ENCODE measurements at regions not wholly inside any gene's neighbourhood (a gene's known extent, or its start where the extent isn't known, plus 50 kb on each side); places are given as distances from the start of the nearest gene placed in this dataset.

- Histone ChIP-seq H3K9me3 (ENCODE audit: control insufficient read depth, insufficient read depth, low read depth, low read length) (no peaks in the 10 kb centered on the region), H3K27ac (ENCODE audit: low read length) (no peak overlapping the region), H3K4me1 (ENCODE audit: control insufficient read depth, insufficient read depth, low read length) (no peaks in the 10 kb centered on the region), H3K36me3 (ENCODE audit: control insufficient read depth, insufficient read depth, low read length) (no peaks in the 10 kb centered on the region), H3K27me3 (ENCODE audit: control insufficient read depth, insufficient read depth, low read length) (no peaks in the 10 kb centered on the region), H3K4me3 (ENCODE audit: low read depth in 2 of 2, low read length in 2 of 2) (no peak overlapping the region)
- POLR2A ChIA-PET: no interaction called here
- no peak for DNase-seq (ENCODE audit: low read depth, low spot score)
- in situ Hi-C loops (cut with HindIII; ENCODE audit: low pct_unique_long_range_greater_than_20kb, low sequenced_read_pairs): no loop called here
- CTCF ChIA-PET: no interaction called here
- intact Hi-C loops (cut with micrococcal nuclease; ENCODE audit: unreplicated experiment): no loop called here
- no peak for TF ChIP-seq SIN3A (IDR thresholded peaks at IDR 0.05; ENCODE audit: borderline replicate concordance, insufficient read depth, low read depth, low read length)
- TF ChIP-seq REST (IDR thresholded peaks at IDR 0.05; ENCODE audit: insufficient read depth in 1 of 2, low read depth in 2 of 2, low read length in 1 of 2): no peak
- no peak for TF ChIP-seq POLR2AphosphoS5 (IDR thresholded peaks at IDR 0.05; ENCODE audit: low read depth, low read length)
- BruUV-seq (replicated peaks): no TSS peak
- ATAC-seq: no peak
Observed at GRCh38 chr15:36469311-36469966, 110.0 kb upstream of the CDIN1 start.

GRCh38 chr15:36472672-36473071, 106.8 kb upstream of the CDIN1 start:
- BruUV-seq (replicated peaks): no TSS peak
- TF ChIP-seq SIN3A (IDR thresholded peaks at IDR 0.05; ENCODE audit: borderline replicate concordance, insufficient read depth, low read depth, low read length) (no peak), TCF7L2 (IDR thresholded peaks at IDR 0.05; ENCODE audit: low read depth, low read length) (no peak), REST (IDR thresholded peaks at IDR 0.05; ENCODE audit: insufficient read depth in 1 of 2, low read depth in 2 of 2, low read length in 1 of 2) (no peak), CTCF (IDR thresholded peaks at IDR 0.05) (no peak), POLR2AphosphoS5 (IDR thresholded peaks at IDR 0.05; ENCODE audit: low read depth, low read length) (no peak)
- DNase-seq (ENCODE audit: low read depth, low spot score) (no peak), ATAC-seq (no peak)
- H3K27me3 ChIP-seq (ENCODE audit: control insufficient read depth, insufficient read depth, low read length): no peaks in the 10 kb centered on the region
- ChIA-PET CTCF (no interaction called here), POLR2A (no interaction called here)
- H3K9me3 ChIP-seq (ENCODE audit: control insufficient read depth, insufficient read depth, low read depth, low read length): no peaks in the 10 kb centered on the region
- no peak overlapping the region for H3K27ac ChIP-seq (ENCODE audit: low read length)
- no peaks in the 10 kb centered on the region for H3K36me3 ChIP-seq (ENCODE audit: control insufficient read depth, insufficient read depth, low read length)
- H3K4me1 ChIP-seq (ENCODE audit: control insufficient read depth, insufficient read depth, low read length): no peaks in the 10 kb centered on the region
- in situ Hi-C loops (cut with HindIII; ENCODE audit: low pct_unique_long_range_greater_than_20kb, low sequenced_read_pairs) (no loop called here), intact Hi-C loops (cut with micrococcal nuclease; ENCODE audit: unreplicated experiment) (no loop called here)
- H3K4me3 ChIP-seq (ENCODE audit: low read depth in 2 of 2, low read length in 2 of 2): no peak overlapping the region

Data from Panc1 (cell line).